SK-MEL-5 (cell line): ENCODE measurements at regions not wholly inside any gene's neighbourhood (a gene's known extent, or its start where the extent isn't known, plus 50 kb on each side); places are given as distances from the start of the nearest gene placed in this dataset.
"Not testable (repeated sequence)": the region's sequence is repeated elsewhere in the genome, so short reads cannot be mapped to it uniquely, and the experiment has no call there.

ENCODE experiments used
- DNase-seq: peaks from one replicate; pipeline ENCODE4 v3.0.0-alpha.2; 2016; ENCODE audit warnings: low read depth, low spot score
- in situ Hi-C: cut with HindIII; loops from 2 replicates; pipeline ENCODE4 v1.10.0; 2016; ENCODE audit warnings: low sequenced_read_pairs, high pct_unique_total_duplicates, low pct_unique_long_range_greater_than_20kb

DNA sequence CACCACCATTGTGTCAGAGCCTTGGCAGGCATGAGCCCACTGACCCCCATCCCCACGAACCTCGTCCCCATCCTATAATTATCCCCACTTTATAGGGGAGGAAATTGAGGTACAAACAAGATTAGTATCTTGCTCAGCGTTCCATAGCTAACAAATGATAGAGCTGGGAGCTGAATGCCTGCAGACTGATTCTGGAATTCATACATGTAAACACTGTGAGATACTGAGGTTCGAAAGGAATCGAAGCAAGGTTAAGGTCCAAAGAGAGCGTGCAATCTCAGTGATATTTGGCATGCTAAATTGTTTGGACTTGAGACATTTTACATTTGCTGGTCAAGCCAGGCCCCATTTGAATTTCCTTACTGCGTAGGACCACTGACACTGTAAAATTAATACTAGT is 746.6 kb downstream of the COL12A1 start:
- in situ Hi-C loops: no loop called here
- no peak for DNase-seq

- DNase-seq: no peak
- in situ Hi-C loops: no loop called here
Observed at GRCh38 chr6:74458536-74458935, 747.3 kb downstream of the COL12A1 start.

DNA sequence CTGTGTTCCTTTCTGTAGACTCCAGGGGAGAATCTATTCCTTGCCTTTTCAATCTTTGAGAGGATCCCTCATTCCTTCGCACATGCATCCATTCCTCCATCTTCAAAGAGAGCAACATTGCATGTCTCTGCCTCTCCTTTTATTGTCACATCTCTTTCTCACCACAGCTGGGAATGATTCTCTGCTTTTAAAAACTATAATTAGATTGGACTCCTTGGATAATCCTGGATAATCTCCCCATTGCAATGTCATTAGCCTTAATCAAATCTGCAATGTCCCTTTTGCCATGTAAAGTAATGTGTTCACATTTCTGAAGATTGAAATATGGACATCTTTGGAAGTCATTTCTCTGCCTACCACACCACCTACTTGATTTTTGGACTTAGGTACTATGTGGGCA is 750.1 kb downstream of the COL12A1 start:
- DNase-seq: no peak
- in situ Hi-C loops: no loop called here

- DNase-seq: peak; percentile 49
- in situ Hi-C loops: no loop called here
Observed at GRCh38 chr6:74451953-74452352, 753.9 kb downstream of the COL12A1 start.

- no peak for DNase-seq
- in situ Hi-C loops: no loop called here
Observed at GRCh38 chr6:74448850-74449249, 752.8 kb downstream of the CD109 start.

DNA sequence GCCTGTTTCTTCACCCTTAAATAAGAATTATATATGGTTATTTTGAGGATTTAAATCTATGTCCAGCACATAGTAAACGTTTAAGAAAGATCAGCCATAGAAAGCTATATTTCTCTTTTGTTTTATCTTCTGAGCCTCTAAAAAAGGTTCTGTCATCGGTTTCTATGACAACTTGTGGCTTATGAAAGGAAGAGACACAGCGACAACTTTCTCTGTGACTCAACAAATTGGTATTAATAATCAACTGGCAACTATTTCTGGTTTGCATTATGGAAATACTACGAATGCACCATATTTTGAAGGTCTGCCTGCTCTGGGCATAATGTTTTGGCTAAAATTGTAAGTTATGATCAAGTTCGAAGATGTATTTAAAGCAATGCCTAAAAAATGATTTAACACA is 751.0 kb downstream of the CD109 start:
- DNase-seq: no peak
- in situ Hi-C loops: no loop called here

DNA sequence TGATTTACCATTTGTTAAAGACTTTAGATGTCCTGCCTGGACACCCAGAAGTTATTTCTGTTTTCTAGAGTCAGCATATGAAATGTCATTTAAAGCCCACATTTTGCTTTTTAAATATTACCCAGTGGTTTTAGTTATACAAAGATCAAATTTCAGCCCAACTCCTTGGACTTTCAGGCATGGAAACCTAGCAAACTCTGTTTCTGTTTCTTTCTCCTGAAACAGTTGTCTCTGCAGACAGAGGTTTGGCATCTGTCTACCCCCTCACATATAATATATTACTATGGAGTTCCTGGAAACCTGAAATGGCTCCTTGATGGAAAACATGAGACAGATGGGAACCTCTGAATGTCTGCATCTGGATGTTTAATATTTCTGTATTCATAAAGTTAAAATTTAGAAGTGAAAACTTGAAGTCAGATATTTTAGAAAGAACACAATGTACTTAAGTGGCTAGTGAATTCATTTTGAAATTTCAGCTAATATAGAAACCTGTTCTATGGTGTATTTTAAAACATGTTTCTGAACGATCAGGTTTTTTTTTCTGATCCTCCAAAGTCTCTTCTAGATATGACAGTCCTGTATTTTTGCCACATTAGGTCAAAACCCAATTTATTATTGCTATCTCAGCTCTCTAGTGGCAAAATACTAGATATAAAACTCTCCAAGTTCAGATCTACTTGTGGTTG is 743.3 kb downstream of the CD109 start:
- in situ Hi-C loops: no loop called here
- no peak for DNase-seq

DNA sequence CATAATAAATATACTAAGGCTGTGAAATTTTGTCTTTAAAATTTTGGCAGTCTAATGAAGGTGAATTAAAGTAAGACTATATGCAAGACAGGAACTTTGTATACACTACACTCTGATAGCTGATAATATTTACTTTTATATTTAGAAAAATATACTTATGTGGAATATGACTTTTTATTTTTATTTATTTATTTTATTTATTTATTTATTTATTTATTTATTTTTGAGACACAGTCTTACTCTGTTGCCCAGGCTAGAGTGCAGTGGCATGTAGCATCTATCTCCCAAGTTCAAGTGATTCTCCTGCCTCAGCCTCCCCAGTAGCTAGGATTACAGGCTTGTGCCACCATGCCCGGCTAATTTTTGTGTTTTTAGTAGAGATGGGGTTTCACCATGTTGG is 742.4 kb downstream of the CD109 start:
- DNase-seq, in situ Hi-C loops: not testable (repeated sequence)

DNA sequence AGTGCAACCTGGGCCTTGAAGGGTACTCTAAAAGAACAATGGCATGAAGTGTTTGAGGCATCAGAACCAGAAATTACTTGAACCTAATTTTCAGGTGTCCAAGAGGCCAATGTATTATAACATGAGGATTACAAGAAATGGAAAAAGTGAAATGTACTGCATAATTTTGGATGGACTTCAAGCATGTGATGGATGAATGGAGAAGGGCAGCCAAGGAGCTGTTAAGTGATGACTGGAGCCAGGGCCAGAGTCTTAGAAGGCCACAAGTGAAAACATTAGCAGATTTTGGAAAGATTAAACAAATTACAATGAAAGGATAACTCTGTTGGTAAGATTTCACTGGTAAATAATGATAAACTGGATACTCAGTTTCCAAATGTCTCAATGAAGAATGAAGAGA is 738.2 kb downstream of the CD109 start:
- in situ Hi-C loops: no loop called here
- DNase-seq: no peak

- no peak for DNase-seq
- in situ Hi-C loops: no loop called here
Observed at GRCh38 chr6:74431873-74432580, 736.0 kb downstream of the CD109 start.

DNA sequence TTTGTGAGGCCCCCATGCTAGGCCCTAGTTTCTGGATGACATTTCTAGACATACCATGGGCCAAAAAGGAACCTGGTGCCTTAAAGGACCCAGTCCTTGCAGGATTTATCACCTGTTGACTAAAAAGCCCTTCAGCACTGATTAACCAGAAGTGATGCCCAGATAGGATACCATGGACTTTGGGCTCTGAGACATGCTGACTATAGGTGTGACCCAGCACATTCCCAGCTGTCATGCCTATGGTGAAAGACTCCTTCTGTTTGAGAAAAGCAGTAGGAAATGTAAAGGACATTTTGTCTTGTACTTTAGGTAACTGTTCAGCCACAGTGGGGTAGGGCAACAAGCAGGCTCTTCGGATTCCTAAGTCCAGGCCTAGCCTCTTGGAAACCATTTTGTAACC is 724.2 kb downstream of the CD109 start:
- in situ Hi-C loops: no loop called here
- DNase-seq: no peak

- DNase-seq: no peak
- in situ Hi-C loops: no loop called here
Observed at GRCh38 chr6:74415056-74415455, 719.1 kb downstream of the CD109 start.

DNA sequence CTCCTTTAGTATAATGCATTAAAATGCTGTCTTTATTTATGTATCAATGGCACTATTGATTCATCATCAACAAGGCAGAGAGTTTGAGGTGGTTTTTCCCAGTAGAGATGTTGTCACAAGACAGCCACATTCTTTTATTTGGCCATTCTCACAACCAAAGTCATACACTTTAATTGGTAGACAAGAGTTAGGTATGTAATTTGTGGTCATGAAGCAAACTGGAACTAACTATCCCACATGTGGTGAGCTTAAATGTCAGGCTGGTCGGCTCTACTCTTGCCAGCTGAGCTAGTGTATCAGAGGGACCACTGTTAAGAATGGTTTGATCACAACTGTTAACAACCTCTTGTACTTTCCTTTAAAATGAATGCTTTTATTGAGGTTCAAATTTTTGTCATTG is 714.6 kb downstream of the CD109 start:
- peak; percentile 82 for DNase-seq
- in situ Hi-C loops: no loop called here

GRCh38 chr6:74409447-74409846 is 713.4 kb downstream of the CD109 start:
- in situ Hi-C loops: no loop called here
- DNase-seq: peak; percentile 73

GRCh38 chr6:74408844-74409243 is 712.8 kb downstream of the CD109 start:
- in situ Hi-C loops: no loop called here
- DNase-seq: no peak

- DNase-seq: no peak
- in situ Hi-C loops: no loop called here
Observed at GRCh38 chr6:74404366-74404765, 708.4 kb downstream of the CD109 start.

- no peak for DNase-seq
- in situ Hi-C loops: no loop called here
Observed at GRCh38 chr6:74402781-74403180, 706.8 kb downstream of the CD109 start.

DNA sequence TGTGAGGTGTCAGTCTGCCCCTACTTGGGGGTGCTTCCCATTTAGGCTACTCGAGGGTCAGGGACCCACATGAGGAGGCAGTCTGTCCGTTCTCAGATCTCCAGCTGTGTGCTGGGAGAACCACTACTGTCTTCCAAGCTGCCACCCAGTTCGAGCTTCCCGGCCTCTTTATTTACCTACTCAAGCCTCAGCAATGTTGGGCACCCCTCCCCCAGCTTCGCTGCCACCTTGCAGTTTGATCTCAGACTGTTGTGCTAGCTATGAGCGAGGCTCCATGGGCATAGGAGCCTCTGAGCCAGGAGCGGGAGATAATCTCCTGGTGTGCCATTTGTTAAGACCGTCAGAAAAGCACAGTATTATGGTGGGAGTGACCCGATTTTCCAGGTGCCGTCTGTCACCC is 682.4 kb downstream of the CD109 start:
- in situ Hi-C loops, DNase-seq: not testable (repeated sequence)

DNA sequence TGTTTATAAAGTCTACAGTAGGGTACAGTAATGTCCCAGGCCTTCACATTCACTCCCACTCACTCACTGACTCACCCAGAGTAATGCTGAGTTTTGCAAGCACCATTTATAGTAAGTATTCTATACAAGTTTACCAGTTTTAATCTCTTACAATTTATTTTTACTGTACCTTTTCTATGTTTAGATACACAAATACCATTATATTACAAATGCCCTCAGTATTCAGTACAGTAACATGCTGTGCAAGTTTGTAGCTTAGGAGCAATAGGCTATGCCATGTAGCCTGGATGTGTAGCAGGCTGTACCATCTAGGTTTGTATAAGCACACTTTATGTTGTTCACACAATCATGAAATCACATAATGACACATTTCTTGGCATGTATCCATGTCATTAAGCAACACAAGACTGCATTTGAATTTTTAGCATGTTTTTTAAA is 673.6 kb downstream of the CD109 start:
- no peak for DNase-seq

More for the DNA sequence above, 673.6 kb downstream of the CD109 start:
- in situ Hi-C loops: no loop called here
